Liver (tissue), 8 donors: ENCODE measurements at regions not wholly inside any gene's neighbourhood (a gene's known extent, or its start where the extent isn't known, plus 50 kb on each side); places are given as distances from the start of the nearest gene placed in this dataset.

ENCODE experiments used
- DNase-seq: peaks from one replicate; pipeline ENCODE4 v3.0.0-alpha.2; 2017; ENCODE audit warnings: low spot score
- H3K27ac ChIP-seq, 2 donors: one replicate each; pipeline ENCODE4 v1.7.0; 2013; ENCODE audit warnings: inconsistent platforms in 2 of 2, low read length in 2 of 2, control low read depth in 1 of 2, low read depth in 1 of 2, mild to moderate bottlenecking in 1 of 2
- H3K27me3 ChIP-seq, 4 donors: one replicate each; pipeline versions ENCODE4 v1.6.1 to v1.7.0; 2013; ENCODE audit warnings: low read length in 3 of 4, inconsistent platforms in 1 of 4, mild to moderate bottlenecking in 1 of 4, moderate library complexity in 1 of 4; ENCODE audit not compliant: control insufficient read depth in 4 of 4, insufficient read depth in 4 of 4
- H3K36me3 ChIP-seq, 4 donors: one replicate each; pipeline versions ENCODE4 v1.6.1 to v1.7.0; 2013; ENCODE audit warnings: low read length in 3 of 4, mild to moderate bottlenecking in 3 of 4, low read depth in 1 of 4, moderate library complexity in 1 of 4; ENCODE audit not compliant: control insufficient read depth in 4 of 4, insufficient read depth in 3 of 4
- H3K4me1 ChIP-seq, 4 donors: one replicate each; pipeline versions ENCODE4 v1.6.1 to v1.7.0; 2013; ENCODE audit warnings: low read length in 3 of 4, mild to moderate bottlenecking in 3 of 4, moderate library complexity in 1 of 4; ENCODE audit not compliant: control insufficient read depth in 4 of 4, insufficient read depth in 4 of 4
- H3K4me3 ChIP-seq, 3 donors: one replicate each; pipeline versions ENCODE4 v1.6.1 to v1.7.0; 2013; ENCODE audit warnings: low read length in 3 of 3, control low read depth in 1 of 3, low read depth in 1 of 3, mild to moderate bottlenecking in 1 of 3
- H3K9ac ChIP-seq, 2 donors: one replicate each; pipeline ENCODE4 v1.7.0; 2013; ENCODE audit warnings: low read length in 2 of 2, mild to moderate bottlenecking in 2 of 2, moderate library complexity in 2 of 2, control low read depth in 1 of 2, low read depth in 1 of 2
- H3K9me3 ChIP-seq, 4 donors: one replicate each; pipeline versions ENCODE4 v1.6.1 to v1.7.0; 2013; ENCODE audit warnings: low read length in 3 of 4; ENCODE audit not compliant: control insufficient read depth in 4 of 4
- FOXA1 ChIP-seq: IDR thresholded peaks from 2 replicates; pipeline ENCODE4 v1.6.1; 2016; ENCODE audit warnings: antibody characterized with exemption
- FOXA2 ChIP-seq: IDR thresholded peaks from 2 replicates; pipeline ENCODE4 v1.6.1; 2016; ENCODE audit warnings: antibody characterized with exemption
- GABPA ChIP-seq, 2 donors: IDR thresholded peaks in 1 of 2; conservative IDR thresholded peaks in 1 of 2; 2 replicates each; pipeline ENCODE4 v1.6.1; 2016; ENCODE audit warnings: antibody characterized with exemption in 2 of 2, mild to moderate bottlenecking in 1 of 2, moderate library complexity in 1 of 2
- HNF4A ChIP-seq, 2 donors: conservative IDR thresholded peaks; 2 replicates each; pipeline ENCODE4 v1.6.1; 2016; ENCODE audit warnings: antibody characterized with exemption in 2 of 2, mild to moderate bottlenecking in 2 of 2
- HNF4G ChIP-seq: IDR thresholded peaks from 2 replicates; pipeline ENCODE4 v1.6.1; 2016; ENCODE audit warnings: antibody characterized with exemption
- JUND ChIP-seq, 2 donors: IDR thresholded peaks; 2 replicates each; pipeline ENCODE4 v1.6.1; 2016; ENCODE audit warnings: antibody characterized with exemption in 2 of 2
- NR2F2 ChIP-seq: IDR thresholded peaks from 2 replicates; pipeline ENCODE4 v1.6.1; 2016; ENCODE audit warnings: antibody characterized with exemption
- REST ChIP-seq: IDR thresholded peaks from 2 replicates; pipeline ENCODE4 v1.6.1; 2016; ENCODE audit warnings: antibody characterized with exemption, mild to moderate bottlenecking
- RXRA ChIP-seq, 2 donors: IDR thresholded peaks; 2 replicates each; pipeline ENCODE4 v1.6.1; 2017 to 2018; ENCODE audit warnings: antibody characterized with exemption in 2 of 2, mild to moderate bottlenecking in 1 of 2
- YY1 ChIP-seq: IDR thresholded peaks from 2 replicates; pipeline ENCODE4 v1.6.1; 2016; ENCODE audit warnings: antibody characterized with exemption, mild to moderate bottlenecking
- WGBS: extraction: QIAGEN DNeasy Blood & Tissue Kit; methylation state at CpG from one replicate; pipeline ENCODE4 v1.1.7; 2013; 5-methylcytosine and 5-hydroxymethylcytosine counted together
- TF ChIP-seq, protein P1 (sequence below): IDR thresholded peaks from 2 replicates; pipeline ENCODE4 v1.6.1; 2016; ENCODE audit warnings: antibody characterized with exemption
- TF ChIP-seq, protein P2 (sequence below): IDR thresholded peaks from 2 replicates; pipeline ENCODE4 v1.6.1; 2016; ENCODE audit warnings: antibody characterized with exemption
- TF ChIP-seq, protein P3 (sequence below): IDR thresholded peaks from 2 replicates; pipeline ENCODE4 v1.6.1; 2016; ENCODE audit warnings: antibody characterized with exemption
- TF ChIP-seq, protein P4 (sequence below): fragments of 150-350 bp; IDR thresholded peaks from 2 replicates; pipeline ENCODE4 v1.5.1; 2017; ENCODE audit warnings: improper control_type of control experiment, low read depth, low read length; ENCODE audit not compliant: missing input control
- donor health status: healthy.
- donor health status: healthy.
- donor health status: healthy.
- donor health status: healthy.
- donor health status: healthy.

DNA sequence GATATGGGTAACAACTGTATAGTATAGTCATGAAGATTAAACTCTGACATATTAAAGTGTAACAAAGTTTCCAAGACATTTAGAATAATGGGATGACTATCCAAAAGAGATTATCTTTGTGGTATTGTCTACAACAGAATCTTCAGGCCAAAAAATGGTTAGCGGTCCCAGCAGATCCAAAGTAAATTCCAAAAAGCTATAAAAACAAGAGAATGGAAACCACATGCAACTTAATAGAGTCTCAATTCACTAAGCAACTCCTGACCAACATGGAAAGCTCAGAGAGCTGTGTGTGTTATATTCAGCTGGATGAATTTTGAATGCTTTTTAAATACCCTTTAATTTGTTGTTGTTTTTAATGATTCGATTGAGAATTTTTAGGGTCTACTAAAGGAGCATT is 688.2 kb downstream of the CETN3 start:
- Histone ChIP-seq H3K9ac (no peak overlapping the region), H3K27me3 (peaks cover 0 to 4% (median 1%) of the 10 kb centered on the region in 4 donors), H3K4me1 (no peaks in the 10 kb centered on the region), H3K36me3 (no peaks in the 10 kb centered on the region), H3K4me3 (no peak overlapping the region), H3K27ac (no peak overlapping the region), H3K9me3 (no peaks in the 10 kb centered on the region)
- WGBS, result 92% methylated on average over 2 of the region's 2 CpGs
- no peak for DNase-seq
- TF ChIP-seq HNF4A (conservative IDR thresholded peaks at IDR 0.05) (no peak), FOXA1 (no peak), YY1 (no peak), REST (no peak), HNF4G (no peak), RXRA (IDR thresholded peaks at IDR 0.05) (no peak)
- TF ChIP-seq, protein P1, sequence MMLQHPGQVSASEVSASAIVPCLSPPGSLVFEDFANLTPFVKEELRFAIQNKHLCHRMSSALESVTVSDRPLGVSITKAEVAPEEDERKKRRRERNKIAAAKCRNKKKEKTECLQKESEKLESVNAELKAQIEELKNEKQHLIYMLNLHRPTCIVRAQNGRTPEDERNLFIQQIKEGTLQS, result no peak
- TF ChIP-seq, protein P2, sequence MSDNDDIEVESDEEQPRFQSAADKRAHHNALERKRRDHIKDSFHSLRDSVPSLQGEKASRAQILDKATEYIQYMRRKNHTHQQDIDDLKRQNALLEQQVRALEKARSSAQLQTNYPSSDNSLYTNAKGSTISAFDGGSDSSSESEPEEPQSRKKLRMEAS, result no peak
- TF ChIP-seq, protein P3, sequence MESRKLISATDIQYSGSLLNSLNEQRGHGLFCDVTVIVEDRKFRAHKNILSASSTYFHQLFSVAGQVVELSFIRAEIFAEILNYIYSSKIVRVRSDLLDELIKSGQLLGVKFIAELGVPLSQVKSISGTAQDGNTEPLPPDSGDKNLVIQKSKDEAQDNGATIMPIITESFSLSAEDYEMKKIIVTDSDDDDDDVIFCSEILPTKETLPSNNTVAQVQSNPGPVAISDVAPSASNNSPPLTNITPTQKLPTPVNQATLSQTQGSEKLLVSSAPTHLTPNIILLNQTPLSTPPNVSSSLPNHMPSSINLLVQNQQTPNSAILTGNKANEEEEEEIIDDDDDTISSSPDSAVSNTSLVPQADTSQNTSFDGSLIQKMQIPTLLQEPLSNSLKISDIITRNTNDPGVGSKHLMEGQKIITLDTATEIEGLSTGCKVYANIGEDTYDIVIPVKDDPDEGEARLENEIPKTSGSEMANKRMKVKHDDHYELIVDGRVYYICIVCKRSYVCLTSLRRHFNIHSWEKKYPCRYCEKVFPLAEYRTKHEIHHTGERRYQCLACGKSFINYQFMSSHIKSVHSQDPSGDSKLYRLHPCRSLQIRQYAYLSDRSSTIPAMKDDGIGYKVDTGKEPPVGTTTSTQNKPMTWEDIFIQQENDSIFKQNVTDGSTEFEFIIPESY, result no peak

- WGBS, result 72% methylated on average over 3 of the region's 3 CpGs
Measured at GRCh38 chr5:89712134-89712700, 697.3 kb downstream of the CETN3 start.

More at GRCh38 chr5:89712134-89712700, 697.3 kb downstream of the CETN3 start:
- Histone ChIP-seq H3K9me3 (no peaks in the 10 kb centered on the region), H3K9ac (no peak overlapping the region), H3K4me3 (no peak overlapping the region), H3K27me3 (peaks cover 0 to 3% (median 0%) of the 10 kb centered on the region in 4 donors), H3K36me3 (no peaks in the 10 kb centered on the region), H3K27ac (no peak overlapping the region), H3K4me1 (no peaks in the 10 kb centered on the region)
- DNase-seq, result no peak
- TF ChIP-seq HNF4A (conservative IDR thresholded peaks at IDR 0.05) (no peak), GABPA (IDR thresholded peaks at IDR 0.05 in 1 of 2, conservative IDR thresholded peaks at IDR 0.05 in 1 of 2) (no peak), FOXA2 (no peak), REST (no peak), NR2F2 (no peak), JUND (IDR thresholded peaks at IDR 0.05) (no peak), RXRA (IDR thresholded peaks at IDR 0.05) (no peak)
- TF ChIP-seq, protein P4, sequence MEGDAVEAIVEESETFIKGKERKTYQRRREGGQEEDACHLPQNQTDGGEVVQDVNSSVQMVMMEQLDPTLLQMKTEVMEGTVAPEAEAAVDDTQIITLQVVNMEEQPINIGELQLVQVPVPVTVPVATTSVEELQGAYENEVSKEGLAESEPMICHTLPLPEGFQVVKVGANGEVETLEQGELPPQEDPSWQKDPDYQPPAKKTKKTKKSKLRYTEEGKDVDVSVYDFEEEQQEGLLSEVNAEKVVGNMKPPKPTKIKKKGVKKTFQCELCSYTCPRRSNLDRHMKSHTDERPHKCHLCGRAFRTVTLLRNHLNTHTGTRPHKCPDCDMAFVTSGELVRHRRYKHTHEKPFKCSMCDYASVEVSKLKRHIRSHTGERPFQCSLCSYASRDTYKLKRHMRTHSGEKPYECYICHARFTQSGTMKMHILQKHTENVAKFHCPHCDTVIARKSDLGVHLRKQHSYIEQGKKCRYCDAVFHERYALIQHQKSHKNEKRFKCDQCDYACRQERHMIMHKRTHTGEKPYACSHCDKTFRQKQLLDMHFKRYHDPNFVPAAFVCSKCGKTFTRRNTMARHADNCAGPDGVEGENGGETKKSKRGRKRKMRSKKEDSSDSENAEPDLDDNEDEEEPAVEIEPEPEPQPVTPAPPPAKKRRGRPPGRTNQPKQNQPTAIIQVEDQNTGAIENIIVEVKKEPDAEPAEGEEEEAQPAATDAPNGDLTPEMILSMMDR, result no peak
- TF ChIP-seq, protein P3, result no peak
